Pancreas (tissue), 10 donors: ENCODE measurements at regions not wholly inside any gene's neighbourhood (a gene's known extent, or its start where the extent isn't known, plus 50 kb on each side); places are given as distances from the start of the nearest gene placed in this dataset.

ENCODE experiments used
- ATAC-seq, 4 donors: fragments of 200-7000 bp; cut with Tn5 transposase; one replicate each; pipeline versions ENCODE4 v1.8.0 to v1.9.1; 2020; ENCODE audit warnings: mild to moderate bottlenecking in 4 of 4, moderate library complexity in 4 of 4
- DNase-seq, 6 donors: peaks; one replicate each; pipeline ENCODE4 v3.0.0-alpha.2; 2020
- FAIRE-seq: peaks from 2 replicates; lab custom pipeline; 2012; peaks lifted over from hg19 to GRCh38; lab: Jason Lieb, UNC
- H3K27ac ChIP-seq, 4 donors: fragments of 200-600 bp; sonication (generic); 1 replicate in 3 of 4; 2 replicates in 1 of 4; pipeline versions ENCODE4 v1.5.0 to v1.8.0; 2020
- H3K27me3 ChIP-seq, 4 donors: fragments of 200-600 bp; one replicate each; pipeline ENCODE4 v1.8.0; 2021
- H3K36me3 ChIP-seq, 3 donors: fragments of 200-600 bp; sonication (generic) in 1 of 3; one replicate each; pipeline versions ENCODE4 v1.5.0 to v1.8.0; 2020 to 2021
- H3K4me1 ChIP-seq, 3 donors: fragments of 200-600 bp; one replicate each; pipeline ENCODE4 v1.8.0; 2021
- H3K4me3 ChIP-seq, 4 donors: fragments of 200-600 bp; sonication (generic) in 2 of 4; one replicate each; pipeline versions ENCODE4 v1.5.0 to v1.8.0; 2020 to 2021
- H3K9me3 ChIP-seq, 4 donors: fragments of 200-600 bp; one replicate each; pipeline ENCODE4 v1.8.0; 2021
- WGBS, 2 donors: extraction: QIAGEN DNeasy Blood & Tissue Kit; methylation state at CpG; one replicate each; pipeline ENCODE4 v1.1.7; 2013; 5-methylcytosine and 5-hydroxymethylcytosine counted together
- intact Hi-C, 3 donors: fragments of 100-400 bp; cut with DNase I; formaldehyde crosslinking; loops; one replicate each; pipeline versions ENCODE4 v1.11.1 to v1.14.2; 2022
- TF ChIP-seq, protein P1 (sequence below), 4 donors: fragments of 200-600 bp; sonication (generic) in 3 of 4; IDR thresholded peaks; one replicate each; pipeline versions ENCODE4 v1.5.0 to v1.8.0; 2021; ENCODE audit warnings: antibody characterized with exemption in 4 of 4
- donor health status: healthy with polysubstance abuse.
- donor health status: DM: no; HTN: no; CAD: no; lungs with moderate emphysema.
- donor health status: DM: no; HTN: no; CAD: no.
- donor health status: control.
- donor health status: control.
- donor health status: Bipolar disorder and iron deficiency.
- donor health status: DM: yes; HTN: yes; CAD: no.
- donor health status: DM: no; HTN: no; CAD: no.
- donor health status: DM: no; HTN: no; CAD: no.
- donor health status: DM: yes; HTN: yes; CAD: no.

DNA sequence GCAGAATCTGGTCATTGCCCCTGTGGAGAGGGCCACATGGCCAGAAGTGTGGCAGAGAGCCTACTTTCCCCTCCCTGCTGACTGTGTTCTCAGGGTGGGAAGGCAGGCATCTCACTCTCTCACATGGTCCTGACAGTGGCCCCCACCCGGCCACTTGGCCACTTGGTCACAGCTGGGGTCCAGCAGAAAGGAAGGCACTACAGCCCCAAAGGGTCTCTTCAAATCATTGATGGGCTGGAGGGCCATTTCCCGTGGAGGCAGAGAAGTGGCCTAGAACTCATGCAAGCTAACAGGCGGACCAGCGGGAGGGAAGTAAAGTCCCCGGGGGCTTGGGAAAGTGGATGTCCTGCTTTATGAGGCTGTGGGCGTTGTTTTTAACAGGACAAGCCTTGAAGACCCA, 125.3 kb downstream of the EMX2 start:
- TF ChIP-seq, protein P1, sequence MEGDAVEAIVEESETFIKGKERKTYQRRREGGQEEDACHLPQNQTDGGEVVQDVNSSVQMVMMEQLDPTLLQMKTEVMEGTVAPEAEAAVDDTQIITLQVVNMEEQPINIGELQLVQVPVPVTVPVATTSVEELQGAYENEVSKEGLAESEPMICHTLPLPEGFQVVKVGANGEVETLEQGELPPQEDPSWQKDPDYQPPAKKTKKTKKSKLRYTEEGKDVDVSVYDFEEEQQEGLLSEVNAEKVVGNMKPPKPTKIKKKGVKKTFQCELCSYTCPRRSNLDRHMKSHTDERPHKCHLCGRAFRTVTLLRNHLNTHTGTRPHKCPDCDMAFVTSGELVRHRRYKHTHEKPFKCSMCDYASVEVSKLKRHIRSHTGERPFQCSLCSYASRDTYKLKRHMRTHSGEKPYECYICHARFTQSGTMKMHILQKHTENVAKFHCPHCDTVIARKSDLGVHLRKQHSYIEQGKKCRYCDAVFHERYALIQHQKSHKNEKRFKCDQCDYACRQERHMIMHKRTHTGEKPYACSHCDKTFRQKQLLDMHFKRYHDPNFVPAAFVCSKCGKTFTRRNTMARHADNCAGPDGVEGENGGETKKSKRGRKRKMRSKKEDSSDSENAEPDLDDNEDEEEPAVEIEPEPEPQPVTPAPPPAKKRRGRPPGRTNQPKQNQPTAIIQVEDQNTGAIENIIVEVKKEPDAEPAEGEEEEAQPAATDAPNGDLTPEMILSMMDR (IDR thresholded peaks at IDR 0.05), result no peak
- Histone ChIP-seq H3K27ac (no peak overlapping the region), H3K36me3 (no peaks in the 10 kb centered on the region), H3K4me3 (no peak overlapping the region), H3K9me3 (no peaks in the 10 kb centered on the region), H3K27me3 (no peaks in the 10 kb centered on the region), H3K4me1 (peaks cover 0 to 5% (median 4%) of the 10 kb centered on the region in 3 donors)
- DNase-seq, result no peak
- 88 to 89% methylated on average over 6 of the region's 6 CpGs for WGBS, 2 donors
- intact Hi-C loops, result no loop called here
- no peak for FAIRE-seq
- no peak for ATAC-seq

GRCh38 chr10:117668327-117669008, 125.9 kb downstream of the EMX2 start:
- 47 to 57% methylated on average over 2 of the region's 2 CpGs for WGBS, 2 donors
- no peaks in the 10 kb centered on the region for H3K9me3 ChIP-seq
- H3K4me1 ChIP-seq, result peaks cover 0 to under 1% (median under 1%) of the 10 kb centered on the region in 3 donors
- DNase-seq (no peak), FAIRE-seq (no peak), ATAC-seq (no peak)
- TF ChIP-seq, protein P1 (IDR thresholded peaks at IDR 0.05), result no peak
- H3K4me3 ChIP-seq, result no peak overlapping the region
- no peaks in the 10 kb centered on the region for H3K36me3 ChIP-seq
- H3K27ac ChIP-seq, result no peak overlapping the region
- H3K27me3 ChIP-seq, result no peaks in the 10 kb centered on the region
- intact Hi-C loops, result no loop called here

DNA sequence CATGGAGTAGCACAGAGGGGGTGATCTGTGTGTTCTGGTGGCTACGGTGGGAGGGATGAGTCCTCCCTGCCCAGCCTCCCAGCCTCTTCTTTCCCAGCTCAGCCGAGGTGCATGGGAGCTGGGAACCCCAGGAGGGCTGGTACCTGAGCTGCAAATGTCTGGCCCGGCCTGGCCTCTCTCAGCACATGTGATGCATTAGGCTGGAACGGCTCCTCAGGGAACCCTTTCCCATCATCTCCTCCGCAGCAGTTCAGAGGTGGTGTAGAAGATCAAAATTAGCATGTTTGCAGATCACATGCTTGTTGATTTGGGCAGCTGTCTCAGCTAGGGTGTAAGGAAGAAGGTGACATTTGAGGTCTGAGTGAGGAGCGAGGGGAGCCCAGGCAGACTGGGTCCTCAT, 126.6 kb downstream of the EMX2 start:
- no peak overlapping the region for H3K27ac ChIP-seq
- DNase-seq, result no peak
- TF ChIP-seq, protein P1 (IDR thresholded peaks at IDR 0.05), result no peak
- intact Hi-C loops, result no loop called here
- H3K9me3 ChIP-seq, result no peaks in the 10 kb centered on the region
- FAIRE-seq, result no peak
- no peaks in the 10 kb centered on the region for H3K36me3 ChIP-seq
- no peak overlapping the region for H3K4me3 ChIP-seq
- no peak for ATAC-seq
- H3K4me1 ChIP-seq, result no peaks in the 10 kb centered on the region
- H3K27me3 ChIP-seq, result no peaks in the 10 kb centered on the region
- WGBS, 2 donors, result 85 to 93% methylated on average over 6 of the region's 6 CpGs

DNA sequence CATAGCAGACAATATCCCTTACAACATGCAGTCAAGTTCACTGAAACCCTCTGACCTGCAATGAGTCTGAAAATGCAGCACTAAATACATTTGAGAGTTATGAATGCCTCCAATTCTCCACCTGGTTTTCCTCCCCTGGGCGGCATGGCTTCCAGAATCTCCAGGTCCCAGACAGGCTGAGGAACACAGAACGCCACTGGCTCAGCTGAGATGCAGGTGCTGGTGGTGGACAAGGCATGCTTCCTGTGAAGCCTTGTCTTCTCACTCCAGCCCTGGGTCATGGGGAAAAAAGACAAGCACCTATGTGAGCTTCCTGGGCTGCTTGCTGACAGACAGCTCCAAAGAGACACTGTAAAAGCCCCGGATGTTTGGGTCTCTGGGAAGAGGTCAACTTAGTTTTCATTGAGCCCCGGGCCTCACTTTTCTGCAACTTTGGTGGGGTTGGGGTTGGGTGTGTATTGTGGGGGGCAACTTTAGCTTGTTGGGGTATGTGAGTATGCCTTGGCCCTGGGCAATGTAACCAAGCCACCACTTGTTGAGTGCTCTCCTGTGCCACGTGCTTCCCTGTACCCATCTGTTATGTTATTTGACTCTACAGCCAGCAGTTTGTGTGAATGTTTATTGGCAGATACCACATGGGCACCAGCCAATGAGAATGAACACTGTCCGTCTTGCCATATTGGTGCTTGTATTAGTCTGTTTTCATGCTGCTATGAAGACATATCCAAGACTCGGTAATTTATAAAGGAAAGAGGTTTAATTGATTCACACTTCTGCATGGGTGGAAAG, 127.8 kb downstream of the EMX2 start:
- 81 to 88% methylated on average over 7 of the region's 7 CpGs for whole genome bisulfite sequencing, 2 donors
- no peaks in the 10 kb centered on the region for H3K9me3 ChIP-seq
- DNase-seq, result no peak
- H3K4me1 ChIP-seq, result no peaks in the 10 kb centered on the region
- no peaks in the 10 kb centered on the region for H3K27me3 ChIP-seq
- TF ChIP-seq, protein P1 (IDR thresholded peaks at IDR 0.05), result no peak
- H3K27ac ChIP-seq, result no peak overlapping the region
- H3K4me3 ChIP-seq, result no peak overlapping the region
- no peak for FAIRE-seq
- intact Hi-C loops, result no loop called here
- no peak for ATAC-seq
- no peaks in the 10 kb centered on the region for H3K36me3 ChIP-seq
